RWPE2 (cell line): ENCODE measurements at regions not wholly inside any gene's neighbourhood (a gene's known extent, or its start where the extent isn't known, plus 50 kb on each side); places are given as distances from the start of the nearest gene placed in this dataset.
"Not testable (repeated sequence)": the region's sequence is repeated elsewhere in the genome, so short reads cannot be mapped to it uniquely, and the experiment has no call there.

Experiments used
- ATAC-seq: fragments of 200-7000 bp; cut with Tn5 transposase; 3 replicates; pipeline ENCODE4 v1.9.1; 2021; ENCODE audit warnings: low read depth
- DNase-seq: peaks from one replicate; pipeline ENCODE4 v3.0.0-alpha.2; 2020; ENCODE audit warnings: low spot score
- H3K27ac ChIP-seq: fragments of 450-650 bp; 2 replicates; pipeline ENCODE4 v1.5.1; 2017; ENCODE audit warnings: mild to moderate bottlenecking; ENCODE audit not compliant: poor library complexity, severe bottlenecking
- H3K27me3 ChIP-seq: fragments of 250-450 bp; sonication (Bioruptor Pico); 2 replicates; pipeline ENCODE4 v1.5.1; 2021; ENCODE audit warnings: mild to moderate bottlenecking, moderate library complexity; ENCODE audit not compliant: insufficient read depth, poor library complexity, severe bottlenecking
- H3K36me3 ChIP-seq: fragments of 250-450 bp; sonication (Bioruptor Pico); 2 replicates; pipeline ENCODE4 v1.5.1; 2020; ENCODE audit warnings: low read depth, mild to moderate bottlenecking, moderate library complexity
- H3K4me1 ChIP-seq: fragments of 250-450 bp; sonication (Bioruptor Pico); 2 replicates; pipeline ENCODE4 v1.5.1; 2021; ENCODE audit warnings: mild to moderate bottlenecking, moderate library complexity; ENCODE audit not compliant: insufficient read depth, poor library complexity, severe bottlenecking
- H3K4me3 ChIP-seq: fragments of 250-450 bp; sonication (Bioruptor Pico); 2 replicates; pipeline ENCODE4 v1.5.1; 2021; ENCODE audit warnings: mild to moderate bottlenecking, moderate library complexity; ENCODE audit not compliant: severe bottlenecking
- H3K9me3 ChIP-seq: fragments of 250-450 bp; sonication (Bioruptor Pico); 2 replicates; pipeline ENCODE4 v1.5.1; 2021; ENCODE audit warnings: mild to moderate bottlenecking, moderate library complexity; ENCODE audit not compliant: severe bottlenecking
- CTCF ChIP-seq: fragments of 450-650 bp; IDR thresholded peaks from one replicate; pipeline ENCODE4 v1.5.1; 2017; ENCODE audit warnings: mild to moderate bottlenecking, moderate library complexity; ENCODE audit not compliant: poor library complexity, severe bottlenecking

GRCh38 chr6:50390416-50390815 is 322.9 kb upstream of the TFAP2D start:
- no peak for TF ChIP-seq CTCF
- DNase-seq: no peak
- Histone ChIP-seq H3K36me3 (no peaks in the 10 kb centered on the region), H3K27ac (no peak overlapping the region), H3K27me3 (no peaks in the 10 kb centered on the region), H3K4me1 (no peaks in the 10 kb centered on the region), H3K4me3 (no peak overlapping the region), H3K9me3 (no peaks in the 10 kb centered on the region)
- no peak for ATAC-seq

- H3K27ac ChIP-seq, H3K4me1 ChIP-seq, H3K27me3 ChIP-seq, DNase-seq, H3K9me3 ChIP-seq, ATAC-seq, H3K36me3 ChIP-seq, H3K4me3 ChIP-seq: not testable (repeated sequence)
Measured at GRCh38 chr6:50394139-50394538, 319.2 kb upstream of the TFAP2D start.

GRCh38 chr6:50404643-50405042 is 308.7 kb upstream of the TFAP2D start:
- DNase-seq: no peak

GRCh38 chr6:50410579-50410978 is 302.7 kb upstream of the TFAP2D start:
- TF ChIP-seq CTCF: no peak
- ATAC-seq (no peak), DNase-seq (no peak)
- no peak overlapping the region for H3K27ac ChIP-seq
- peaks cover 3% of the 10 kb centered on the region for H3K27me3 ChIP-seq
- no peaks in the 10 kb centered on the region for H3K4me1 ChIP-seq
- H3K4me3 ChIP-seq: no peak overlapping the region
- no peaks in the 10 kb centered on the region for H3K36me3 ChIP-seq
- no peaks in the 10 kb centered on the region for H3K9me3 ChIP-seq

More at GRCh38 chr6:50404643-50405042, 308.7 kb upstream of the TFAP2D start:
- no peak overlapping the region for H3K27ac ChIP-seq
- no peaks in the 10 kb centered on the region for H3K9me3 ChIP-seq
- no peak for ATAC-seq
- no peaks in the 10 kb centered on the region for H3K36me3 ChIP-seq
- TF ChIP-seq CTCF: no peak
- H3K4me1 ChIP-seq: no peaks in the 10 kb centered on the region
- no peak overlapping the region for H3K4me3 ChIP-seq
- H3K27me3 ChIP-seq: no peaks in the 10 kb centered on the region

- not testable (repeated sequence) for H3K4me1 ChIP-seq, ATAC-seq, H3K4me3 ChIP-seq, DNase-seq, H3K36me3 ChIP-seq, H3K27ac ChIP-seq, H3K27me3 ChIP-seq, H3K9me3 ChIP-seq
Measured at GRCh38 chr6:50421041-50421440, 292.3 kb upstream of the TFAP2D start.

GRCh38 chr6:50427267-50427666 is 286.1 kb upstream of the TFAP2D start:
- H3K27ac ChIP-seq: no peak overlapping the region
- no peak for TF ChIP-seq CTCF

More at GRCh38 chr6:50427267-50427666, 286.1 kb upstream of the TFAP2D start:
- H3K4me3 ChIP-seq: no peak overlapping the region
- DNase-seq (no peak), ATAC-seq (no peak)
- H3K36me3 ChIP-seq: no peaks in the 10 kb centered on the region
- no peaks in the 10 kb centered on the region for H3K9me3 ChIP-seq
- peaks cover 8% of the 10 kb centered on the region for H3K27me3 ChIP-seq
- H3K4me1 ChIP-seq: no peaks in the 10 kb centered on the region
